MM.1S (cell line): ENCODE measurements at regions not wholly inside any gene's neighbourhood (a gene's known extent, or its start where the extent isn't known, plus 50 kb on each side); places are given as distances from the start of the nearest gene placed in this dataset.
A peak's percentile ranks its signal among the peaks of the same experiment; 100 is the strongest.
"Not testable (repeated sequence)": the region's sequence is repeated elsewhere in the genome, so short reads cannot be mapped to it uniquely, and the experiment has no call there.

Experiments
- DNase-seq: peaks from one replicate; pipeline ENCODE4 v3.0.0-alpha.2; 2015
- H2AFZ ChIP-seq: fragments of 300-600 bp; sonication (generic); 2 replicates; pipeline ENCODE4 v1.6.0; 2016; ENCODE audit warnings: antibody characterized with exemption, low read length
- H3F3A ChIP-seq: fragments of 300-600 bp; sonication (generic); 2 replicates; pipeline ENCODE4 v1.6.1; 2016; ENCODE audit warnings: mild to moderate bottlenecking, antibody characterized with exemption, low read length, moderate library complexity, mixed read lengths; ENCODE audit not compliant: insufficient read depth
- H3K27ac ChIP-seq: fragments of 300-600 bp; sonication (generic); 2 replicates; pipeline ENCODE4 v1.5.1; 2016; ENCODE audit warnings: mild to moderate bottlenecking, low read length
- H3K27me3 ChIP-seq: fragments of 300-600 bp; sonication (generic); replicated peaks from 2 replicates; pipeline ENCODE4 v1.6.0; 2016; ENCODE audit warnings: low read length; ENCODE audit not compliant: insufficient read depth
- H3K36me3 ChIP-seq: fragments of 300-600 bp; sonication (generic); replicated peaks from 2 replicates; pipeline ENCODE4 v1.6.1; 2016; ENCODE audit warnings: mild to moderate bottlenecking, low read length, mixed read lengths; ENCODE audit not compliant: insufficient read depth
- H3K4me1 ChIP-seq: fragments of 300-600 bp; sonication (generic); 2 replicates; pipeline ENCODE4 v1.6.1; 2016; ENCODE audit warnings: low read length, mixed read lengths
- H3K4me2 ChIP-seq: fragments of 300-600 bp; sonication (generic); 2 replicates; pipeline ENCODE4 v1.6.0; 2016; ENCODE audit warnings: low read depth, low read length
- H3K4me3 ChIP-seq: fragments of 300-600 bp; sonication (generic); 2 replicates; pipeline ENCODE4 v1.5.1; 2016; ENCODE audit warnings: low read length, mixed read lengths
- H3K79me2 ChIP-seq: fragments of 300-600 bp; sonication (generic); 2 replicates; pipeline ENCODE4 v1.6.1; 2016; ENCODE audit warnings: mixed run types, low read length, mixed read lengths
- H3K9ac ChIP-seq: fragments of 300-600 bp; sonication (generic); 2 replicates; pipeline ENCODE4 v1.6.1; 2016; ENCODE audit warnings: low read length, mixed read lengths
- H3K9me2 ChIP-seq: fragments of 300-600 bp; sonication (generic); replicated peaks from 2 replicates; pipeline ENCODE4 v1.6.1; 2016; ENCODE audit warnings: mild to moderate bottlenecking, low read length, mixed read lengths; ENCODE audit not compliant: insufficient read depth
- H3K9me3 ChIP-seq: fragments of 300-600 bp; sonication (generic); replicated peaks from 2 replicates; pipeline ENCODE4 v1.6.1; 2016; ENCODE audit warnings: mild to moderate bottlenecking, low read length, mixed read lengths; ENCODE audit not compliant: insufficient read depth
- H4K20me1 ChIP-seq: fragments of 300-600 bp; sonication (generic); 2 replicates; pipeline ENCODE4 v1.6.1; 2016; ENCODE audit warnings: mild to moderate bottlenecking, low read length, moderate library complexity, mixed read lengths; ENCODE audit not compliant: insufficient read depth
- CTCF ChIP-seq: fragments of 300-600 bp; sonication (generic); IDR thresholded peaks from 2 replicates; pipeline ENCODE4 v1.5.1; 2016; ENCODE audit warnings: antibody characterized with exemption, low read length, mixed read lengths
- EZH2 ChIP-seq: fragments of 300-600 bp; sonication (generic); optimal IDR thresholded peaks from 2 replicates; pipeline ENCODE3; 2017; ENCODE audit warnings: low read depth, mild to moderate bottlenecking, antibody characterized with exemption, low read length, mixed read lengths
- EZH2phosphoT487 ChIP-seq: fragments of 300-600 bp; sonication (generic); IDR thresholded peaks from 2 replicates; pipeline ENCODE4 v1.6.1; 2018; ENCODE audit warnings: antibody characterized with exemption, low read length

- Histone ChIP-seq H3F3A (no peaks in the 10 kb centered on the region), H3K79me2 (no peaks in the 10 kb centered on the region)
Measured at GRCh38 chr5:163261647-163262269, 175.6 kb upstream of the CCNG1 start.

GRCh38 chr5:163266249-163266648 is 171.1 kb upstream of the CCNG1 start:
- not testable (repeated sequence) for H3K36me3 ChIP-seq, H3K27me3 ChIP-seq, H3K79me2 ChIP-seq, H3K9ac ChIP-seq, H3K4me3 ChIP-seq, H3K9me2 ChIP-seq, H3K9me3 ChIP-seq, H3F3A ChIP-seq, H3K27ac ChIP-seq, H4K20me1 ChIP-seq, H2AFZ ChIP-seq, H3K4me2 ChIP-seq, DNase-seq, H3K4me1 ChIP-seq

More at GRCh38 chr5:163261647-163262269, 175.6 kb upstream of the CCNG1 start:
- Histone ChIP-seq H3K36me3 (no peaks in the 10 kb centered on the region), H3K9me3 (no peaks in the 10 kb centered on the region), H3K9me2 (no peaks in the 10 kb centered on the region), H4K20me1 (no peaks in the 10 kb centered on the region), H3K9ac (no peak overlapping the region), H3K4me3 (no peak overlapping the region), H3K4me2 (no peak overlapping the region), H2AFZ (no peak overlapping the region), H3K27me3 (no peaks in the 10 kb centered on the region), H3K27ac (no peak overlapping the region), H3K4me1 (no peaks in the 10 kb centered on the region)
- TF ChIP-seq EZH2 (no peak), EZH2phosphoT487 (no peak), CTCF (no peak)
- DNase-seq, result no peak

GRCh38 chr5:163269624-163270023 is 167.8 kb upstream of the CCNG1 start:
- Histone ChIP-seq H3K27ac (no peak overlapping the region), H3K9me3 (no peaks in the 10 kb centered on the region), H3K79me2 (no peaks in the 10 kb centered on the region), H3K4me3 (no peak overlapping the region), H3K36me3 (no peaks in the 10 kb centered on the region), H3K9ac (no peak overlapping the region), H3K4me1 (no peaks in the 10 kb centered on the region), H3K27me3 (no peaks in the 10 kb centered on the region), H3K9me2 (no peaks in the 10 kb centered on the region), H3F3A (no peaks in the 10 kb centered on the region), H4K20me1 (no peaks in the 10 kb centered on the region), H3K4me2 (no peak overlapping the region), H2AFZ (no peak overlapping the region)
- DNase-seq, result peak; percentile 63
- no peak for TF ChIP-seq EZH2
- TF ChIP-seq CTCF, result peak; percentile 54

GRCh38 chr5:163276466-163276865 is 160.9 kb upstream of the CCNG1 start:
- H3K4me2 ChIP-seq, result no peak overlapping the region
- H3K27ac ChIP-seq, result no peak overlapping the region
- no peaks in the 10 kb centered on the region for H3F3A ChIP-seq
- H3K4me3 ChIP-seq, result no peak overlapping the region
- no peak overlapping the region for H2AFZ ChIP-seq
- no peak overlapping the region for H3K9ac ChIP-seq
- H3K79me2 ChIP-seq, result no peaks in the 10 kb centered on the region
- no peaks in the 10 kb centered on the region for H3K27me3 ChIP-seq
- H3K36me3 ChIP-seq, result no peaks in the 10 kb centered on the region
- H3K4me1 ChIP-seq, result no peaks in the 10 kb centered on the region
- no peak for DNase-seq
- TF ChIP-seq CTCF (no peak), EZH2phosphoT487 (no peak), EZH2 (no peak)
- no peaks in the 10 kb centered on the region for H3K9me3 ChIP-seq
- H4K20me1 ChIP-seq, result no peaks in the 10 kb centered on the region
- H3K9me2 ChIP-seq, result no peaks in the 10 kb centered on the region

GRCh38 chr5:163280897-163281296 is 156.5 kb upstream of the CCNG1 start:
- H3K27ac ChIP-seq, H3K9me3 ChIP-seq, H3K27me3 ChIP-seq, H3K4me3 ChIP-seq, H4K20me1 ChIP-seq, DNase-seq, H3K79me2 ChIP-seq, H3K4me2 ChIP-seq, H2AFZ ChIP-seq, H3K9me2 ChIP-seq, H3K36me3 ChIP-seq, H3K9ac ChIP-seq, H3F3A ChIP-seq, H3K4me1 ChIP-seq: not testable (repeated sequence)
